ENCODE measurements at regions not wholly inside any gene's neighbourhood (a gene's known extent, or its start where the extent isn't known, plus 50 kb on each side); places are given as distances from the start of the nearest gene placed in this dataset.

DNA sequence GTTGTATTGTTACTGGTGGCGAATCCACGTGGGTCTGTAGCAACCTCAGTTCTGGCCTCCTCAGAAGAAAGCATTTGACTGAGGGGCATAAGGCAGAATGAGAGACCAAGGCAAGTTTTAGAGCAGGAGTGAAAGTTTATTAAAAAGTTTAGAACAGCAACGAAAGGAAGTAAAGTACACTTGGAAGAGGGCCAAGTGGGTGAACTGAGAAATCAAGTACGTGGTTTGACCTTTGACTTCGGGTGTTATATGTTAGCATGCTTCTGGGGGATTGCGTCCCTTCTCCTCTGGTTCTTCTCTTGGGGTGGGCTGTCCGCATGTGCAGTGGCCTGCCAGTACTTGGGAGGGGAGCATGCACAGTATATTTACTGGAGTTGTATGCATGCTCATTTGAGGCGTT lies 232.7 kb upstream of the GATB start:
- H3K4me3 ChIP-seq (ENCODE audit: low read length in 2 of 2): no peak overlapping the region
- no peaks in the 10 kb centered on the region for H3K27me3 ChIP-seq (ENCODE audit: insufficient read depth, low read length)
- Mint-ChIP-seq H3K4me3 (peak overlapping the region in 7 of 8 donors; percentile 41 to 84 (median 67)), H3K27ac (peak overlapping the region in 5 of 7 donors; percentile 17 to 85 (median 63)), H3K4me1 (peaks cover 43 to 63% (median 57%) of the 10 kb centered on the region in 4 donors), H3K9me3 (peaks cover 0 to 7% (median 0%) of the 10 kb centered on the region in 8 donors), H3K27me3 (no peaks in the 10 kb centered on the region), H3K36me3 (peaks cover 0 to 3% of the 10 kb centered on the region in 2 donors)
- peak in 1 of 5 donors; percentile 8 for DNase-seq
- H3K9me3 ChIP-seq (ENCODE audit: control insufficient read depth in 1 of 2, low read length in 2 of 2): no peaks in the 10 kb centered on the region
- CTCF ChIA-PET (ENCODE audit: partially characterized antibody): interaction anchor here (1.0 to 1.3 kb wide), 2 partner anchors 12 to 16 kb away, joined by 3 to 5 read pairs; no protein-coding TSS in a partner anchor
- POLR2A ChIA-PET (ENCODE audit: partially characterized antibody): interaction anchor here (1.3 to 1.7 kb wide), 2 partner anchors 16 to 107 kb away, joined by 4 read pairs; no protein-coding TSS in a partner anchor
- H3K36me3 ChIP-seq (ENCODE audit: insufficient read depth, low read length): no peaks in the 10 kb centered on the region
- intact Hi-C loops (cut with micrococcal nuclease): no loop called here
- peaks cover 57% of the 10 kb centered on the region for H3K4me1 ChIP-seq (ENCODE audit: insufficient read depth, low read length)
- no peak overlapping the region for H3K27ac ChIP-seq (ENCODE audit: low read depth, low read length)

DNA sequence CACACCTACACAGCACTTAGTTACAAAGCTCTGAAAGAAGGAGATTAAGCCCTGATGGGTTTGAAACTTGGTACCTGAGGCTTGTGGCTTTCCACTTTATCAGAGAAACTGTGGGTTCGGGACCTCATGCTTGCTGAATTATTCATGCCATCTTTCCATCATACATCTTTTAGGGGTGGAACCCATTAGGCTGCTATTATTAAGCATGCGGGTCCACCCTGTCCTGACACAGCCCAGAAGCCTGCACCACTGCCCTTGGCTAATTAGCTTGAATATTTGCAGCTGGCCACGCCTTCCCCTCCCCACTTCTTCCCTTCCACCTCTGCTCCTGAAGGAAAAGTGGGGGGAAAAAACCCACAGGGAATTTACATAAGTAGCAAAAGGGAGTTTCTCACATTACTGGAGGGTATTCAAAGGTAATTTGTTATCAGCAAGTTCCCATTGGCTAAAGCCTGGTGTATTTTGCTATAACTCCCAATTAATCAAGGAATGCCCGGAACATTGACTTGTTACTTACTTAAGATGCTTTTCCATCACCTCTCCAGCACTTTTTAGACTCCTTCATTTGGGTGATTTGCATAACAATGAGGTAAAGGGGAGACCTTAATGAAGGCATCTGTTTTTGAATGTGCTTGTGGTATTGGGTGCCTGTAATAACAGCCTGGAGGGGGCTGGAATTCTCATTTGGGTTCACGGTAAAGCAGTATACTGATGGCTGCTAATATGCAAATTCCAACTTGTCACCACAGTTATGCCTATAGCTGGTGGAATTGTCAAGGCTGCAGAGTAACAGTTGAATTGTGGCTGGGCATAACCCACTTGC lies 231.7 kb upstream of the GATB start:
- POLR2A ChIA-PET (ENCODE audit: partially characterized antibody): interaction anchor here (0.8 to 3.0 kb wide), 2 partner anchors 31 to 108 kb away, joined by 3 to 9 read pairs; no protein-coding TSS in a partner anchor
- intact Hi-C loops (cut with micrococcal nuclease): no loop called here
- peak overlapping the region in 3 of 8 donors; percentile 23 to 84 (median 36) for H3K4me3 Mint-ChIP-seq

DNA sequence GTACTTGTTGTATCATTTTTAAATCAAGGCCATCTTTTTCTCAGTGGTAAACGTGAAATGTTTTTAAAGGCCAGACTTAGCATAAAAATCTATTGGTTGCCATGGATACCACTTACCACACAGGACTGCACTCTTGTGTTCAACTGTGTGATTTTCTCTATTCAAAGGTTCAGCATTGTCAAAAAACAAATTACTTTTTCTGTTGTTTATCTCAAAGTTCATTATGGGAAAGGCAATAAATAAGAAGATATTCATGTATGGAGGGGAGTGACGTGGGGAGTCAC lies 231.0 kb upstream of the GATB start:
- peaks cover 0 to 3% of the 10 kb centered on the region in 2 donors for H3K36me3 Mint-ChIP-seq
- H3K9me3 Mint-ChIP-seq: peaks cover 0 to 7% (median 0%) of the 10 kb centered on the region in 8 donors
- DNase-seq: no peak
- no peaks in the 10 kb centered on the region for H3K27me3 ChIP-seq (ENCODE audit: insufficient read depth, low read length)
- H3K9me3 ChIP-seq (ENCODE audit: control insufficient read depth in 1 of 2, low read length in 2 of 2): no peaks in the 10 kb centered on the region
- H3K27me3 Mint-ChIP-seq: no peaks in the 10 kb centered on the region
- H3K4me1 Mint-ChIP-seq: peaks cover 43 to 63% (median 57%) of the 10 kb centered on the region in 4 donors
- no peak overlapping the region for H3K4me3 ChIP-seq (ENCODE audit: low read length in 2 of 2)
- H3K27ac Mint-ChIP-seq: peak overlapping the region; percentile 80 to 95 (median 86)
- POLR2A ChIA-PET (ENCODE audit: partially characterized antibody): interaction anchor here (3.0 kb wide), 1 partner anchor 109 kb away, joined by 9 read pairs; no protein-coding TSS in a partner anchor
- peak overlapping the region in 7 of 8 donors; percentile 42 to 82 (median 69) for H3K4me3 Mint-ChIP-seq
- CTCF ChIA-PET (ENCODE audit: partially characterized antibody): no interaction called here
- H3K36me3 ChIP-seq (ENCODE audit: insufficient read depth, low read length): no peaks in the 10 kb centered on the region
- no peak overlapping the region for H3K27ac ChIP-seq (ENCODE audit: low read depth, low read length)
- intact Hi-C loops (cut with micrococcal nuclease): no loop called here
- peaks cover 57% of the 10 kb centered on the region for H3K4me1 ChIP-seq (ENCODE audit: insufficient read depth, low read length)

More for the DNA sequence above, 231.7 kb upstream of the GATB start:
- Mint-ChIP-seq H3K36me3 (peaks cover 0 to 3% of the 10 kb centered on the region in 2 donors), H3K4me1 (peaks cover 43 to 63% (median 57%) of the 10 kb centered on the region in 4 donors), H3K27ac (peak overlapping the region in 3 of 7 donors; percentile 61 to 80 (median 63)), H3K9me3 (peaks cover 0 to 7% (median 0%) of the 10 kb centered on the region in 8 donors), H3K27me3 (no peaks in the 10 kb centered on the region)
- H3K36me3 ChIP-seq (ENCODE audit: insufficient read depth, low read length): no peaks in the 10 kb centered on the region
- no peaks in the 10 kb centered on the region for H3K27me3 ChIP-seq (ENCODE audit: insufficient read depth, low read length)
- H3K4me3 ChIP-seq (ENCODE audit: low read length in 2 of 2): no peak overlapping the region
- DNase-seq: no peak
- H3K27ac ChIP-seq (ENCODE audit: low read depth, low read length): no peak overlapping the region
- H3K9me3 ChIP-seq (ENCODE audit: control insufficient read depth in 1 of 2, low read length in 2 of 2): no peaks in the 10 kb centered on the region
- CTCF ChIA-PET (ENCODE audit: partially characterized antibody): no interaction called here
- H3K4me1 ChIP-seq (ENCODE audit: insufficient read depth, low read length): peaks cover 57% of the 10 kb centered on the region

DNA sequence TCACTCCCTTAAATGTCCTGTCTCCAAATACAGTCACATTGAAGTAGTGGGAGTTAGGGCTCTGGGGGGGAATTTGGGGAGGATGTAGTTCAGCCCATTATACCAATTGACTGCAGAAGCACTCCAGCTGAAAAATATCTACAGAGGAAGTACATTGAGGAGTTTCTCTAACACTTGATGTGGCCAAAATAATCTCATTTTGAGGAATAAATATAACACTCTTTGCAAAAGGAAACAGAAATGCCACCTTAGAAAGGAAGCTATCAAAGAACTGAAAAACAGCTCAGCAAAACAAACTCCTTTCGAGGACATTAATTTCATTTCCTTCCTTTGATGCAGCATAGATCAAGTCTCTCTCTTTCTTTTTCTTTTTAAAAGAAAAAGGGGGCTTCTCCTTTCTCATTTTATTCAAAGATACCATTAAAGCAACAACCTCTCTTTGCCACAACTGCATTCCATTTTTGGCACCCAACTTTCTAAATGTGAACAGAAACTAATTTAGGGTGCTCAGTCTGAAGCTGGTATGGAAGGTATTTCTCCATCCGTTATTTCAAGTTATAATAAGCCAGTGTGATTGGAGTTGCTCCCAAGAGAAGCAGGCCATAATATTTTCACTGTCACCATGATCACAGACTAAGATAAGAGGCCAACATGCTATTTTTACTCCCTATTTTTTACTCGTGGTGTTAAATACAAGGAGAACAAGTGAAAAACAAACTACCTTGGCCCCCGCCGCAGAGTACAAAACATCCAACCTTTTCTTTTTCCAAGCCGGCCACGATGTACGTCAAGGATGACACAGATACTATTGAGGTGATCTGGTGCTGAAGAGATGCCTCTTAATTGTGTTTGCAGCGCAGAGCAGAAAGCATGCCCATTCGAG lies 230.4 kb upstream of the GATB start:
- H3K4me3 ChIP-seq (ENCODE audit: low read length in 2 of 2): no peak overlapping the region
- H3K9me3 ChIP-seq (ENCODE audit: control insufficient read depth in 1 of 2, low read length in 2 of 2): no peaks in the 10 kb centered on the region
- H3K36me3 ChIP-seq (ENCODE audit: insufficient read depth, low read length): no peaks in the 10 kb centered on the region
- H3K36me3 Mint-ChIP-seq: peaks cover 0 to 3% of the 10 kb centered on the region in 2 donors
- peak overlapping the region; percentile 14 for H3K27ac ChIP-seq (ENCODE audit: low read depth, low read length)
- H3K4me1 Mint-ChIP-seq: peaks cover 43 to 63% (median 57%) of the 10 kb centered on the region in 4 donors
- peaks cover 57% of the 10 kb centered on the region for H3K4me1 ChIP-seq (ENCODE audit: insufficient read depth, low read length)
- peaks cover 0 to 7% (median 0%) of the 10 kb centered on the region in 8 donors for H3K9me3 Mint-ChIP-seq
- peak overlapping the region; percentile 42 to 82 (median 68) for H3K4me3 Mint-ChIP-seq
- intact Hi-C loops (cut with micrococcal nuclease): no loop called here
- POLR2A ChIA-PET (ENCODE audit: partially characterized antibody): interaction anchor here (1.2 to 3.0 kb wide), 3 partner anchors 20 to 109 kb away, joined by 3 to 9 read pairs (median 5); no protein-coding TSS in a partner anchor
- DNase-seq: peak; percentile 30 to 49 (median 32)
- CTCF ChIA-PET (ENCODE audit: partially characterized antibody): interaction anchor here (2.3 kb wide), 1 partner anchor 24 kb away, joined by 4 read pairs; no protein-coding TSS in a partner anchor
- H3K27ac Mint-ChIP-seq: peak overlapping the region; percentile 80 to 95 (median 86)
- H3K27me3 ChIP-seq (ENCODE audit: insufficient read depth, low read length): no peaks in the 10 kb centered on the region
- H3K27me3 Mint-ChIP-seq: no peaks in the 10 kb centered on the region

DNA sequence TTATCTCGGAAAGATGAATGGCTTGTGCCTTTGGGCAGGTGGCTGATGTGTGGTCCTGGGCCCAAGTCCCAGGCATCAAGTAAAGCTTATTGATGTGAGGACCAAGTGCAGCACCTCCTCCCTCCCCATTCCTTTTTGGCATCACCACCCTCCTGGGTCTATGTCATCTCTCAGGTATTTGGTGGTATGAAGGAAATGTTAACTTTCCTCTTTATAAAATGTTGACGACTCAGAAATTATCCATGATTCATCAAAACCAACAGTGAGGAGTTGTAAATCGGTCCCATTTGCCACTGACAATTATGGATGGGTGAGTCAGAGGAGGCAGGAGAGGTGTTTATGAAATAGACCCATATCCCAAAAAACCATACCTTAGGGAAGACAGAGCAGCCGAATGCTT lies 229.4 kb upstream of the GATB start:
- no peaks in the 10 kb centered on the region for H3K27me3 ChIP-seq (ENCODE audit: insufficient read depth, low read length)
- Mint-ChIP-seq H3K9me3 (peaks cover 0 to 7% (median 0%) of the 10 kb centered on the region in 8 donors), H3K27me3 (no peaks in the 10 kb centered on the region), H3K36me3 (peaks cover 0 to 3% of the 10 kb centered on the region in 2 donors), H3K4me3 (peak overlapping the region in 3 of 8 donors; percentile 50 to 81 (median 67)), H3K27ac (peak overlapping the region; percentile 48 to 90 (median 84)), H3K4me1 (peaks cover 42 to 62% (median 55%) of the 10 kb centered on the region in 4 donors)
- intact Hi-C loops (cut with micrococcal nuclease): no loop called here
- CTCF ChIA-PET (ENCODE audit: partially characterized antibody): interaction anchor here (2.3 kb wide), 1 partner anchor 23 kb away, joined by 4 read pairs; no protein-coding TSS in a partner anchor
- DNase-seq: no peak
- POLR2A ChIA-PET (ENCODE audit: partially characterized antibody): interaction anchor here (1.0 to 3.0 kb wide), 4 partner anchors 20 to 110 kb away, joined by 3 to 9 read pairs (median 4); no protein-coding TSS in a partner anchor
- H3K9me3 ChIP-seq (ENCODE audit: control insufficient read depth in 1 of 2, low read length in 2 of 2): no peaks in the 10 kb centered on the region
- H3K4me1 ChIP-seq (ENCODE audit: insufficient read depth, low read length): peaks cover 57% of the 10 kb centered on the region
- no peak overlapping the region for H3K4me3 ChIP-seq (ENCODE audit: low read length in 2 of 2)
- H3K36me3 ChIP-seq (ENCODE audit: insufficient read depth, low read length): no peaks in the 10 kb centered on the region
- H3K27ac ChIP-seq (ENCODE audit: low read depth, low read length): peak overlapping the region; percentile 14

DNA sequence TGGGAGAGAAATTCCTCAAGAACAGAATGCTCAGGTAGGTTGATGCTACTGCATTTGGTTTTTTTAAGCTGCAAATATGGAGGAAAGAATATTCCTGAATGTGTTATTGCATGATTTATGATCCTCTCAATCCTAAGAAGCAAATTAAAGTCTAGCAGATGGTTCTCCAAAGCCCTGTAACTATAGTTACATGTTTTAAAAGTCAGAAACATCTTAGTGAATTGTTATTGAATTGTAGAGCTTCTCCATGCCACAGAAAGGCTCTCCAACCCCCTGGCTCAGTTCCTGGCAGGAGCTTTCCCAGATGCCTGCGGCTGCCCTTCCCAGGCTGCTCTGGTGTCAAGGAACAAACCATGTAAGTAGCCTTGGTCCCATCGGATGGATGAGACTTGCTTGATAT lies 227.8 kb upstream of the GATB start:
- Histone ChIP-seq H3K4me1 (ENCODE audit: insufficient read depth, low read length) (peaks cover 47% of the 10 kb centered on the region), H3K4me3 (ENCODE audit: low read length in 2 of 2) (no peak overlapping the region), H3K36me3 (ENCODE audit: insufficient read depth, low read length) (no peaks in the 10 kb centered on the region), H3K27me3 (ENCODE audit: insufficient read depth, low read length) (no peaks in the 10 kb centered on the region), H3K9me3 (ENCODE audit: control insufficient read depth in 1 of 2, low read length in 2 of 2) (no peaks in the 10 kb centered on the region), H3K27ac (ENCODE audit: low read depth, low read length) (no peak overlapping the region)
- ChIA-PET POLR2A (ENCODE audit: partially characterized antibody) (no interaction called here), CTCF (ENCODE audit: partially characterized antibody) (interaction anchor here (1.2 kb wide), 1 partner anchor 32 kb away, joined by 3 read pairs; no protein-coding TSS in a partner anchor)
- no peak overlapping the region for H3K4me3 Mint-ChIP-seq
- H3K4me1 Mint-ChIP-seq: peaks cover 33 to 50% (median 44%) of the 10 kb centered on the region in 4 donors
- intact Hi-C loops (cut with micrococcal nuclease): no loop called here
- H3K27me3 Mint-ChIP-seq: no peaks in the 10 kb centered on the region
- DNase-seq: no peak
- no peaks in the 10 kb centered on the region for H3K36me3 Mint-ChIP-seq
- peaks cover 0 to 4% (median 0%) of the 10 kb centered on the region in 8 donors for H3K9me3 Mint-ChIP-seq
- H3K27ac Mint-ChIP-seq: peak overlapping the region in 3 of 7 donors; percentile 34 to 80 (median 42)

Data from CD4-positive, alpha-beta memory T cell (primary cell).